Calu3 (cell line): ENCODE measurements at regions not wholly inside any gene's neighbourhood (a gene's known extent, or its start where the extent isn't known, plus 50 kb on each side); places are given as distances from the start of the nearest gene placed in this dataset.

Experiments
- BruUV-seq: library from RNA; stranded (reverse); fragments of 400-500 nt; replicated peaks from 2 replicates; lab custom pipeline; 2021; lab: Mats Ljungman, UMichigan
- CTCF ChIA-PET: fragments of 300-600 bp; sonication (Branson Sonifier 250); formaldehyde crosslinking; loops from one replicate; lab custom pipeline; 2022; ENCODE audit warnings: antibody characterized with exemption; lab: Charles Lee
- DNase-seq: peaks from one replicate; pipeline ENCODE4 v3.0.0; 2022
- H3K27ac Mint-ChIP-seq: one replicate; pipeline ENCODE4 v1.8.0; 2022; ENCODE audit warnings: mixed read lengths; ENCODE audit not compliant: unreplicated experiment
- H3K27me3 Mint-ChIP-seq: one replicate; pipeline ENCODE4 v1.8.0; 2022; ENCODE audit warnings: mixed read lengths; ENCODE audit not compliant: unreplicated experiment
- H3K36me3 Mint-ChIP-seq: one replicate; pipeline ENCODE4 v1.8.0; 2022; ENCODE audit warnings: mild to moderate bottlenecking, moderate library complexity, mixed read lengths; ENCODE audit not compliant: insufficient read depth, unreplicated experiment
- H3K4me1 Mint-ChIP-seq: one replicate; pipeline ENCODE4 v1.8.0; 2022; ENCODE audit warnings: mild to moderate bottlenecking, low read depth, mixed read lengths; ENCODE audit not compliant: unreplicated experiment
- H3K4me3 Mint-ChIP-seq: one replicate; pipeline ENCODE4 v1.8.0; 2022; ENCODE audit warnings: mild to moderate bottlenecking, low read depth, moderate library complexity, mixed read lengths; ENCODE audit not compliant: unreplicated experiment
- H3K9me3 Mint-ChIP-seq: one replicate; pipeline ENCODE4 v1.8.0; 2022; ENCODE audit warnings: low read depth, mixed read lengths; ENCODE audit not compliant: unreplicated experiment
- CTCF ChIP-seq: fragments of 200-600 bp; IDR thresholded peaks from one replicate; pipeline ENCODE4 v1.8.0; 2022; ENCODE audit warnings: antibody characterized with exemption; ENCODE audit not compliant: unreplicated experiment
- intact Hi-C: fragments of 100-400 bp; cut with micrococcal nuclease; formaldehyde crosslinking; loops from one replicate; pipeline ENCODE4 v1.10.0; 2022; ENCODE audit not compliant: unreplicated experiment

DNA sequence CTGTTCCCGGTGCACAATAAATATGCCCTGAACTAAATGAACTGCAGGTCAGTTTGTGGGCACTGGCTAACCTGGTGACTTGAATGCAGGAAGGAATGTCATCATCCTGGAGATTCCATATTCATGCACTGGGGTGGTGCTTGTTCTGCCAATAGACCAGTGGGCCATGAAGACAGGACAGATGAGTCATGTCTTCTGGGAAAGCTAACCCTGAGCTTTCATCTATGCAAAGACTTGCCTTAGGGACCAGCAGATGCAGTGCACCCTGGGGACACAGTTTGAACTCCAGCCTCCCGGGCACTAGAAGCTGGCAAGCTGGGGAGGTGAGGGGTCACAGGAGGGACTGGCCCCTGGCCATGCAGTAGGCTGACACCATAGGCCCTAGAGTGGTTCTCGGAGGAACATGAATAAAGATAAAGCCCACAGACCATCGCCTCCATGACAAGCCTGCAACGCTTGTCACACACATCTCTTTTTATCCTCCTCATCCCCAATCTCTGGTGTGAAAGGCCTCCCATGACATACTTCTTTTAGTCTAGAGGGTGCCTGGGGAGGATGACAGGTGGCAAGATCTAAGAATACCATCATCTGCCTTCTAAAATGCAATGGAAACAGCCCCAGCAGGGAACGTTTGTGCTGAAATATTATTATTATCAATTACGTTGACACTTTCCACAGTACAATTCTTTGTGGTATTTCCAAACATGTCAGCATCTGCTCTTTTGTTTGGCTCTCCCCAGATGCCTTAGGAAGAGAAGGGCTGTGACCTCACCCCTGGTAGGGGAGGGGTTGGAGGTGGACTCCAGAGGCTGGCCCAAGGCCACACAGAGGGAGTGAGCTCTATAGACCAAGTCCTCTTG, 267.4 kb upstream of the RAB6C start:
- Mint-ChIP-seq H3K36me3 (no peaks in the 10 kb centered on the region), H3K27ac (no peak overlapping the region), H3K9me3 (no peaks in the 10 kb centered on the region), H3K4me3 (no peak overlapping the region), H3K27me3 (peaks cover under 1% of the 10 kb centered on the region), H3K4me1 (no peaks in the 10 kb centered on the region)
- intact Hi-C loops, result no loop called here
- BruUV-seq, result no TSS peak
- no peak for TF ChIP-seq CTCF
- CTCF ChIA-PET, result no interaction called here
- no peak for DNase-seq

GRCh38 chr2:129712676-129712985, 266.8 kb upstream of the RAB6C start:
- no peaks in the 10 kb centered on the region for H3K36me3 Mint-ChIP-seq
- TF ChIP-seq CTCF, result no peak
- no TSS peak for BruUV-seq
- no peak for DNase-seq
- H3K4me3 Mint-ChIP-seq, result no peak overlapping the region
- H3K4me1 Mint-ChIP-seq, result no peaks in the 10 kb centered on the region
- H3K27ac Mint-ChIP-seq, result no peak overlapping the region
- H3K9me3 Mint-ChIP-seq, result no peaks in the 10 kb centered on the region
- CTCF ChIA-PET, result no interaction called here
- H3K27me3 Mint-ChIP-seq, result peaks cover 6% of the 10 kb centered on the region
- intact Hi-C loops, result no loop called here

DNA sequence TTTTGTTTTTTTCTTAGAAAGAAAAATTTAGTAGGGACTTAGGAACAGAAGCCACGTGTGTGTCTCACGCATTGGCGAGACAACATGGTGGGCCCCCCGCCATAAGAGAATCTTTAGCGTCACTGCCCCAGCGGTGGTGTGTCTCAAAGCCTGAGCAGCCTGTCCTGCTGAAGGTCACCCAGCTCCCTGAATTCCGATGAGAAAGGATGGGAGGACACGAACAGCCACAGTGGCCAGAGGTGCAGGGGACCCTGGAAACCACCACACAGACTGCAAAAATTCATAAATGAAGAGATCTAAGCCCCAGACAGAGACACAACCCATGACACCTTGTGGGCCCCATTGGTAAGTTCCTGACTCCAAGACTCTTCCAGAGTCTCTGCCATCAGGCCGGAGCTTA, 266.1 kb upstream of the RAB6C start:
- H3K4me3 Mint-ChIP-seq, result no peak overlapping the region
- CTCF ChIA-PET, result no interaction called here

GRCh38 chr2:129716781-129717559, 262.5 kb upstream of the RAB6C start:
- H3K27ac Mint-ChIP-seq, result no peak overlapping the region
- H3K36me3 Mint-ChIP-seq, result no peaks in the 10 kb centered on the region
- intact Hi-C loops, result no loop called here
- no peaks in the 10 kb centered on the region for H3K9me3 Mint-ChIP-seq
- BruUV-seq, result no TSS peak
- CTCF ChIA-PET, result no interaction called here
- no peak for TF ChIP-seq CTCF
- H3K27me3 Mint-ChIP-seq, result peaks cover 20% of the 10 kb centered on the region
- DNase-seq, result no peak
- no peaks in the 10 kb centered on the region for H3K4me1 Mint-ChIP-seq
- H3K4me3 Mint-ChIP-seq, result no peak overlapping the region

More for the DNA sequence above, 266.1 kb upstream of the RAB6C start:
- DNase-seq, result no peak
- intact Hi-C loops, result no loop called here
- BruUV-seq, result no TSS peak
- TF ChIP-seq CTCF, result no peak
- H3K27me3 Mint-ChIP-seq, result peaks cover 13% of the 10 kb centered on the region
- H3K36me3 Mint-ChIP-seq, result no peaks in the 10 kb centered on the region
- H3K4me1 Mint-ChIP-seq, result no peaks in the 10 kb centered on the region
- no peaks in the 10 kb centered on the region for H3K9me3 Mint-ChIP-seq
- no peak overlapping the region for H3K27ac Mint-ChIP-seq
